Osteocyte (in vitro differentiated cells): ENCODE measurements at regions not wholly inside any gene's neighbourhood (a gene's known extent, or its start where the extent isn't known, plus 50 kb on each side); places are given as distances from the start of the nearest gene placed in this dataset.

Source experiments
- DNase-seq: peaks from one replicate; pipeline ENCODE4 v3.0.0; 2021; ENCODE audit warnings: mixed read lengths; ENCODE audit not compliant: unreplicated experiment; ENCODE audit errors: extremely low spot score
- H3K27ac Mint-ChIP-seq: one replicate; pipeline ENCODE4 v1.8.0; 2021; ENCODE audit warnings: mild to moderate bottlenecking, mixed read lengths; ENCODE audit not compliant: unreplicated experiment
- H3K27me3 Mint-ChIP-seq: one replicate; pipeline ENCODE4 v1.8.0; 2021; ENCODE audit warnings: mixed read lengths; ENCODE audit not compliant: unreplicated experiment
- H3K36me3 Mint-ChIP-seq: one replicate; pipeline ENCODE4 v1.8.0; 2021; ENCODE audit warnings: mixed read lengths; ENCODE audit not compliant: unreplicated experiment
- H3K4me1 Mint-ChIP-seq: one replicate; pipeline ENCODE4 v1.8.0; 2021; ENCODE audit warnings: mixed read lengths; ENCODE audit not compliant: unreplicated experiment
- H3K4me3 Mint-ChIP-seq: one replicate; pipeline ENCODE4 v1.8.0; 2021; ENCODE audit warnings: mild to moderate bottlenecking, moderate library complexity, mixed read lengths; ENCODE audit not compliant: unreplicated experiment
- H3K9me3 Mint-ChIP-seq: one replicate; pipeline ENCODE4 v1.8.0; 2021; ENCODE audit warnings: mixed read lengths; ENCODE audit not compliant: unreplicated experiment
- TF ChIP-seq, protein P1 (sequence below): fragments of 200-600 bp; sonication (generic); IDR thresholded peaks from 2 replicates; pipeline ENCODE4 v1.5.0; 2021; ENCODE audit warnings: antibody characterized with exemption, mild to moderate bottlenecking, moderate library complexity

DNA sequence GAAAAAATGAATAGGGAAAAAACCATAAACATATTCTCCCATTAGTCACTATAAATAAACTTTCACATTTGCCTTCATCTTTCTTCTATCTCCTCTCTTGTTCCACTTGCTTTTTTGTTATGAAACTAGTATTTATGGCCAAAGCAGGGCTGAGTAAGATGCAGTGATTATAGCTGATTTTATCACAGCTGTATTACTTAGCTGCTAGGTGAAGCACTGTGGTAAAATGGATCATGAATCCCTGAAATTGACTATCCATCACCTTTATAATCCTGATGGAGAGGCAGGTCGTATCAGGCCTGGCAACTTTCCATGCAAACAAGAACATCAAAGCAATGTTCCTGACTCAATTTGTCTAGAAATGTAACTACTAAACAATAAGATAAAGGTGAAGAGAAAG is 471.6 kb downstream of the TUSC7 start:
- TF ChIP-seq, protein P1, sequence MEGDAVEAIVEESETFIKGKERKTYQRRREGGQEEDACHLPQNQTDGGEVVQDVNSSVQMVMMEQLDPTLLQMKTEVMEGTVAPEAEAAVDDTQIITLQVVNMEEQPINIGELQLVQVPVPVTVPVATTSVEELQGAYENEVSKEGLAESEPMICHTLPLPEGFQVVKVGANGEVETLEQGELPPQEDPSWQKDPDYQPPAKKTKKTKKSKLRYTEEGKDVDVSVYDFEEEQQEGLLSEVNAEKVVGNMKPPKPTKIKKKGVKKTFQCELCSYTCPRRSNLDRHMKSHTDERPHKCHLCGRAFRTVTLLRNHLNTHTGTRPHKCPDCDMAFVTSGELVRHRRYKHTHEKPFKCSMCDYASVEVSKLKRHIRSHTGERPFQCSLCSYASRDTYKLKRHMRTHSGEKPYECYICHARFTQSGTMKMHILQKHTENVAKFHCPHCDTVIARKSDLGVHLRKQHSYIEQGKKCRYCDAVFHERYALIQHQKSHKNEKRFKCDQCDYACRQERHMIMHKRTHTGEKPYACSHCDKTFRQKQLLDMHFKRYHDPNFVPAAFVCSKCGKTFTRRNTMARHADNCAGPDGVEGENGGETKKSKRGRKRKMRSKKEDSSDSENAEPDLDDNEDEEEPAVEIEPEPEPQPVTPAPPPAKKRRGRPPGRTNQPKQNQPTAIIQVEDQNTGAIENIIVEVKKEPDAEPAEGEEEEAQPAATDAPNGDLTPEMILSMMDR, result no peak
- Mint-ChIP-seq H3K36me3 (no peaks in the 10 kb centered on the region), H3K27me3 (peaks cover 2% of the 10 kb centered on the region), H3K4me3 (no peak overlapping the region), H3K4me1 (no peaks in the 10 kb centered on the region), H3K9me3 (no peaks in the 10 kb centered on the region), H3K27ac (no peak overlapping the region)
- DNase-seq, result no peak

DNA sequence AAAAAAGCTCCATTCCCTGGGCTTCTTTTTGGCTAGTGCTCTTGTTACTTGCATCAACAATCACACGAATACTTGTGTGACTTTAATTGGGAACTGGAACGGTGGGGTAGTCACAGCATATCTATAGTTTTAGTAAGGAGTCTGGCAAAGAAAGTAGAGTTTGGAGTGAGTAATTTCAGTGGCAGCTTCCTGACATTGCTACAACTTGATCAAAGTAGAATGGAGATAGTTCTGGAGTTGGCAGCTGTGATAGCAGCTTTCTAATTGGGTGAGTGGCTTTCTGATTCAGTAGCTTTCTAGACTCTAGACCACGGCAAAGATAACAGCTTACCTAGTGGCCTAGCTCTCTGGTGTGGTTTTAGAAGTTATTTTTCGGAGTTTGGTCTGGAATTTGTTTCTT is 475.0 kb downstream of the TUSC7 start:
- Mint-ChIP-seq H3K36me3 (no peaks in the 10 kb centered on the region), H3K27me3 (no peaks in the 10 kb centered on the region), H3K4me1 (no peaks in the 10 kb centered on the region), H3K4me3 (no peak overlapping the region), H3K9me3 (peaks cover 9% of the 10 kb centered on the region), H3K27ac (no peak overlapping the region)
- no peak for DNase-seq
- TF ChIP-seq, protein P1, result no peak

DNA sequence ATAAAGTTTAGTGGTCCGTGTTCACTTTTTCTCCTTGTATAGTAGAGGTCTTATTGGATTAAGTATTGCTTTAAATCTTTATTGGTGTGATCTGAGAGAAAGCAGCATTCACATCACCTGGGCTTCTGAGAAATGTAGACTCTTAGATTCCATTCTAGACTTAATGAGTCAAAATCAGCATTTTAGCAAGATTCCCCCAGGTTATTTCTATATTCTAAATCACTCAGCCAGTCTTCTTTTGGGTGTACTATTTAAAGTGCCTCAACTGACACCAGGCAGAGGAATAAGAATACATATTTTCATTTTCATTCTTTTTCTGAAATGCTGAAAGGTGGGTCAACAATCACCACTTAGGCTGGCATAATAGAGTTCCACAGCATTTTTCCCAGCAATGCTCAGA is 481.7 kb downstream of the TUSC7 start:
- DNase-seq, result no peak
- no peaks in the 10 kb centered on the region for H3K36me3 Mint-ChIP-seq
- peaks cover 10% of the 10 kb centered on the region for H3K4me1 Mint-ChIP-seq
- H3K9me3 Mint-ChIP-seq, result peaks cover 9% of the 10 kb centered on the region
- H3K27me3 Mint-ChIP-seq, result no peaks in the 10 kb centered on the region
- TF ChIP-seq, protein P1, result no peak
- H3K4me3 Mint-ChIP-seq, result no peak overlapping the region
- H3K27ac Mint-ChIP-seq, result no peak overlapping the region

DNA sequence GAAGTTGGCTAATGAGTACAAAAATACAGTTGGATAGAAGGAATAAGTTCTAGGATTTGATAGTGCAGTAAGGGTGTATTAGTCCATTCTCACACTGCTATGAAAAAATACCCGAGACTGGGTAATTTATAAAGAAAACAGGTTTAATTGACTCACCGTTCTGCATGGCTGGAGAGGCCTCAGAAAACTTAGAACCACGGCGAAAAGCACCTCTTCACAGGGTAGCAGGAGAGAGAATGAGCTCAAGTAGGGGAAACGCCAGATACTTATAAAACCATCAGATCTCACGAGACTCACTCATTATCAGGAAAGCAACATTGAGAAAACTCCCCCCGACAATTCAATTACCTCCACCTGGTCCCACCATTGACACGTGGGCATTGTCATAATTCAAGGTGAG is 483.3 kb downstream of the TUSC7 start:
- DNase-seq, result no peak
- no peak overlapping the region for H3K27ac Mint-ChIP-seq
- H3K4me3 Mint-ChIP-seq, result no peak overlapping the region
- no peaks in the 10 kb centered on the region for H3K9me3 Mint-ChIP-seq
- no peaks in the 10 kb centered on the region for H3K36me3 Mint-ChIP-seq
- TF ChIP-seq, protein P1, result no peak
- H3K27me3 Mint-ChIP-seq, result no peaks in the 10 kb centered on the region
- H3K4me1 Mint-ChIP-seq, result peaks cover 10% of the 10 kb centered on the region

DNA sequence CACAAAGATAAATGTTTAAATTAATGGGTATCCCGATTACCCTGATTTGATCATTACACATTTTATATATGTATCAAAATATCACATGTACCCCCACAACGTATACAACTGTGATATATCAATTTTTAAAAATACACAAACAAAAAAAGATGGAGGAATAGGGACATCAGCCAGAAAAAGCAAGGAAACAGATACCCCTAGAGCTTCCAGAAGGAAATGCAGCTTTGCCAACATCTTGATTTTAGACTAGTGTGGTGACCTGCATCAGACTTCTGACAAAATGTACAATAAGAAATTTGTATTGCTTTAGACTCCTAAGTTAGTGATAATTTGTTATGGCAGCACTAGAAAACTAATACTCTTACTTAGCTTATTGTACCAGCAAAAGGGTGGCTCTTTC is 483.8 kb downstream of the TUSC7 start:
- Mint-ChIP-seq H3K27me3 (no peaks in the 10 kb centered on the region), H3K4me3 (no peak overlapping the region), H3K9me3 (no peaks in the 10 kb centered on the region), H3K27ac (no peak overlapping the region), H3K4me1 (peaks cover 10% of the 10 kb centered on the region), H3K36me3 (no peaks in the 10 kb centered on the region)
- TF ChIP-seq, protein P1, result peak; percentile 49
- DNase-seq, result no peak
